ENCODE measurements at regions not wholly inside any gene's neighbourhood (a gene's known extent, or its start where the extent isn't known, plus 50 kb on each side); places are given as distances from the start of the nearest gene placed in this dataset.

DNA sequence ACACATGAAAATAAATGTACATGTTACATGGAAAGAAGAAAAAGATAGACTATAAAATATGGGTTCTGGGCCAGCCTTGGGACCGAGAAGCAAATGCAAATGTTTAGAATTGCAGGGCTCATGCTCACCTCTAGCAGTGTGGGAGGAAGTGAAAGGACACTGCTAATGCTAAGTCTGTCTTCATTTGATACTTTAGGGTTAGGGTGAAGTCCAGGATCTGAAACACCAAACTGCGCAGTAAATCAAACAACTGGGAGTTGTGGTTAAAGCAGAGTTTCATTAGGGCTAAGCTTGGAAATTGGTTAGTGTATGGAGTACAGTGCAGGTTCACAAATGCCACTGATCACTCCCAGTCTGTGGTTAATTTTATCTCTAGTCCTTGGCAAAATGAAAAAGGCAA, 73.2 kb upstream of the PDK4 start:
- FAIRE-seq (no peak), DNase-seq (ENCODE audit: low read depth) (no peak)
- no peak overlapping the region for H2AFZ ChIP-seq (ENCODE audit: low read depth, low read length)
- H3K4me3 Mint-ChIP-seq (ENCODE audit: unreplicated experiment): no peak overlapping the region
- H3K9me3 ChIP-seq (ENCODE audit: insufficient read depth, low read depth, low read length): no peaks in the 10 kb centered on the region
- no peaks in the 10 kb centered on the region for H3K79me2 ChIP-seq (ENCODE audit: insufficient read depth, low read length)
- no peak for TF ChIP-seq EZH2 (IDR thresholded peaks at IDR 0.05; ENCODE audit: insufficient read depth, low read length)
- no peak for TF ChIP-seq CTCF (IDR thresholded peaks at IDR 0.05; ENCODE audit: insufficient read depth, low read depth, low read length)
- H3K27ac ChIP-seq (ENCODE audit: low read depth, low read length): no peak overlapping the region
- H3K4me1 ChIP-seq (ENCODE audit: insufficient read depth, low read length): no peaks in the 10 kb centered on the region
- no peak overlapping the region for H3K4me2 ChIP-seq (ENCODE audit: low read length)
- H3K4me1 Mint-ChIP-seq (ENCODE audit: low read depth, unreplicated experiment): peaks cover 3% of the 10 kb centered on the region
- no peaks in the 10 kb centered on the region for H3K36me3 ChIP-seq (ENCODE audit: insufficient read depth, low read length)
- no peak overlapping the region for H3K27ac Mint-ChIP-seq (ENCODE audit: unreplicated experiment)
- no peaks in the 10 kb centered on the region for H3K27me3 ChIP-seq (ENCODE audit: insufficient read depth, low read length)
- H3K9me3 Mint-ChIP-seq (ENCODE audit: unreplicated experiment): no peaks in the 10 kb centered on the region
- no peak overlapping the region for H3K4me3 ChIP-seq (ENCODE audit: insufficient read depth, low read depth, low read length)
- H4K20me1 ChIP-seq (ENCODE audit: insufficient read depth, low read length): no peaks in the 10 kb centered on the region
- H3K9ac ChIP-seq (ENCODE audit: low read length): no peak overlapping the region
- no peaks in the 10 kb centered on the region for H3K27me3 Mint-ChIP-seq (ENCODE audit: low read depth, unreplicated experiment)
- no peaks in the 10 kb centered on the region for H3K36me3 Mint-ChIP-seq (ENCODE audit: low read depth, unreplicated experiment)

DNA sequence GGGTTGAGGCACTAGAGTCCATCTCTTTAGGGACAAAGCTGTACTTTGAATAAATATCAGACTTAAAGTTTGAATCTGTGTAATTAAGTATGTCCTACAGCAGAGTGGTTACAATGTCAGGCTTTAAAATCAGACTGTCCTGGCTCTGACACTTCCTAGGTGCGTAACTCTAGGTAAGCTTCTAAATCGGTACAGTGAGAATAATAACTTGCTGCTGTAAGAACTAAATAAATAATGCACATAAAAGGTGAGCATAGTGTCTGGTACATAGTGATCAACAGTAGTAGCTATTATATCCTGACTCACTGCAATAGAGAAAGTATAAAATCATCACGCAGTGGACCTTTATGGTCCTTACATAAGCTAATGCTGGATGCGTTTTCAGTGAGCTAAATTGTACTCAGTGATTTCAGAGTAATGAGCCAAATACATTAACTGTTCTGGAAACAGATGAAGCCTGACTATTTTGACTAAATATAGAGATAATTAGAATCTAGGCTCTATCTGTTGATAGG, 72.2 kb upstream of the PDK4 start:
- H3K36me3 Mint-ChIP-seq (ENCODE audit: low read depth, unreplicated experiment): no peaks in the 10 kb centered on the region
- FAIRE-seq (no peak), DNase-seq (ENCODE audit: low read depth) (no peak)
- TF ChIP-seq EZH2 (IDR thresholded peaks at IDR 0.05; ENCODE audit: insufficient read depth, low read length): no peak
- TF ChIP-seq CTCF (IDR thresholded peaks at IDR 0.05; ENCODE audit: insufficient read depth, low read depth, low read length): no peak
- no peaks in the 10 kb centered on the region for H4K20me1 ChIP-seq (ENCODE audit: insufficient read depth, low read length)
- H3K4me3 ChIP-seq (ENCODE audit: insufficient read depth, low read depth, low read length): no peak overlapping the region
- H3K4me1 ChIP-seq (ENCODE audit: insufficient read depth, low read length): no peaks in the 10 kb centered on the region
- no peak overlapping the region for H3K4me2 ChIP-seq (ENCODE audit: low read length)
- no peaks in the 10 kb centered on the region for H3K27me3 ChIP-seq (ENCODE audit: insufficient read depth, low read length)
- no peaks in the 10 kb centered on the region for H3K9me3 ChIP-seq (ENCODE audit: insufficient read depth, low read depth, low read length)
- H3K27ac Mint-ChIP-seq (ENCODE audit: unreplicated experiment): no peak overlapping the region
- peaks cover 3% of the 10 kb centered on the region for H3K4me1 Mint-ChIP-seq (ENCODE audit: low read depth, unreplicated experiment)
- no peak overlapping the region for H3K9ac ChIP-seq (ENCODE audit: low read length)
- H3K27me3 Mint-ChIP-seq (ENCODE audit: low read depth, unreplicated experiment): no peaks in the 10 kb centered on the region
- H2AFZ ChIP-seq (ENCODE audit: low read depth, low read length): no peak overlapping the region
- H3K27ac ChIP-seq (ENCODE audit: low read depth, low read length): no peak overlapping the region
- H3K36me3 ChIP-seq (ENCODE audit: insufficient read depth, low read length): no peaks in the 10 kb centered on the region
- no peak overlapping the region for H3K4me3 Mint-ChIP-seq (ENCODE audit: unreplicated experiment)
- H3K9me3 Mint-ChIP-seq (ENCODE audit: unreplicated experiment): no peaks in the 10 kb centered on the region
- H3K79me2 ChIP-seq (ENCODE audit: insufficient read depth, low read length): no peaks in the 10 kb centered on the region

DNA sequence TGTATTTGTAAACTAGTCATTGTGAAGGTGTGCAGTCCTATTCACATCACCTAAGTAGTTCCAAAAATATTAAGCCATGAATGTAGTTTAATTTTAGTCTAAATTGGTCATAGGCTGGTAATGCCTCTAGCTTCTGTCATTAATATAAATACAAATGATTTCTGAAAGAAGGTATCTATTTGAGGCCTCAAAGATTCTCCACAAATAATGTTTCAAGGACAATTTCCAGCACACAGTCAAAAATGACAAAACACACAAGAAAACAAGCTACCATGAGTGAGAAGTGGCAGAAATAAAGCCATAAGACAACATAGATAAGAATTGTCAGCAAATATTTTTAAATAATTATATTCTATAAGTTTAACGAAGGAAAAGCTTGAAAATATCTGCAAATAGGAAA, 66.7 kb upstream of the PDK4 start:
- Histone ChIP-seq H3K4me3 (ENCODE audit: insufficient read depth, low read depth, low read length) (no peak overlapping the region), H3K9me3 (ENCODE audit: insufficient read depth, low read depth, low read length) (peaks cover 5% of the 10 kb centered on the region), H3K79me2 (ENCODE audit: insufficient read depth, low read length) (no peaks in the 10 kb centered on the region), H3K27me3 (ENCODE audit: insufficient read depth, low read length) (no peaks in the 10 kb centered on the region), H4K20me1 (ENCODE audit: insufficient read depth, low read length) (no peaks in the 10 kb centered on the region), H3K27ac (ENCODE audit: low read depth, low read length) (no peak overlapping the region), H2AFZ (ENCODE audit: low read depth, low read length) (no peak overlapping the region), H3K36me3 (ENCODE audit: insufficient read depth, low read length) (no peaks in the 10 kb centered on the region), H3K9ac (ENCODE audit: low read length) (no peak overlapping the region), H3K4me2 (ENCODE audit: low read length) (no peak overlapping the region), H3K4me1 (ENCODE audit: insufficient read depth, low read length) (no peaks in the 10 kb centered on the region)
- Mint-ChIP-seq H3K27me3 (ENCODE audit: low read depth, unreplicated experiment) (no peaks in the 10 kb centered on the region), H3K4me3 (ENCODE audit: unreplicated experiment) (no peak overlapping the region), H3K4me1 (ENCODE audit: low read depth, unreplicated experiment) (peaks cover under 1% of the 10 kb centered on the region), H3K36me3 (ENCODE audit: low read depth, unreplicated experiment) (no peaks in the 10 kb centered on the region), H3K27ac (ENCODE audit: unreplicated experiment) (no peak overlapping the region), H3K9me3 (ENCODE audit: unreplicated experiment) (peaks cover 6% of the 10 kb centered on the region)
- FAIRE-seq: no peak
- no peak for DNase-seq (ENCODE audit: low read depth)
- TF ChIP-seq CTCF (IDR thresholded peaks at IDR 0.05; ENCODE audit: insufficient read depth, low read depth, low read length): no peak
- no peak for TF ChIP-seq EZH2 (IDR thresholded peaks at IDR 0.05; ENCODE audit: insufficient read depth, low read length)
